GM18868 (cell line): ENCODE measurements at regions not wholly inside any gene's neighbourhood (a gene's known extent, or its start where the extent isn't known, plus 50 kb on each side); places are given as distances from the start of the nearest gene placed in this dataset.
A peak's percentile ranks its signal among the peaks of the same experiment; 100 is the strongest.

Source experiments
- ATAC-seq: cut with Tn5 transposase; IDR thresholded peaks from one replicate; pipeline ENCODE4 v1.9.1; 2021; ENCODE audit warnings: mild to moderate bottlenecking, moderate library complexity; ENCODE audit not compliant: unreplicated experiment

GRCh38 chr9:103900466-103900865 is 193.6 kb upstream of the SMC2 start:
- ATAC-seq, result no peak

GRCh38 chr9:103902263-103902662 is 191.8 kb upstream of the SMC2 start:
- ATAC-seq, result peak; percentile 53

GRCh38 chr9:103904242-103904641 is 189.9 kb upstream of the SMC2 start:
- ATAC-seq, result no peak

GRCh38 chr9:103913899-103914298 is 180.2 kb upstream of the SMC2 start:
- no peak for ATAC-seq

- ATAC-seq, result no peak
These were observed 174.4 kb upstream of the SMC2 start for GRCh38 chr9:103919605-103920209.

- ATAC-seq, result peak; percentile 48
These were observed 165.7 kb upstream of the SMC2 start for GRCh38 chr9:103928442-103928841.

GRCh38 chr9:103941104-103941503 is 153.0 kb upstream of the SMC2 start:
- no peak for ATAC-seq

GRCh38 chr9:103942200-103942599 is 151.9 kb upstream of the SMC2 start:
- ATAC-seq, result no peak

GRCh38 chr9:103942651-103943050 is 151.5 kb upstream of the SMC2 start:
- ATAC-seq, result no peak

- ATAC-seq, result no peak
These were observed 145.0 kb upstream of the SMC2 start for GRCh38 chr9:103949096-103949495.

- ATAC-seq, result no peak
These were observed 116.9 kb upstream of the SMC2 start for GRCh38 chr9:103977163-103977562.

GRCh38 chr9:103978396-103978795 is 115.7 kb upstream of the SMC2 start:
- ATAC-seq, result peak; percentile 39

- ATAC-seq, result no peak
These were observed 112.2 kb upstream of the SMC2 start for GRCh38 chr9:103981912-103982311.

- ATAC-seq, result peak; percentile 36
These were observed 109.0 kb upstream of the SMC2 start for GRCh38 chr9:103985077-103985476.

- no peak for ATAC-seq
These were observed 105.3 kb upstream of the SMC2 start for GRCh38 chr9:103988821-103989220.

- ATAC-seq, result no peak
These were observed 103.8 kb upstream of the SMC2 start for GRCh38 chr9:103990311-103990710.

GRCh38 chr9:103991001-103991400 is 103.1 kb upstream of the SMC2 start:
- no peak for ATAC-seq

GRCh38 chr9:103991698-103992097 is 102.4 kb upstream of the SMC2 start:
- peak; percentile 81 for ATAC-seq

GRCh38 chr9:103992938-103993579 is 101.0 kb upstream of the SMC2 start:
- no peak for ATAC-seq

GRCh38 chr9:103997856-103998370 is 96.2 kb upstream of the SMC2 start:
- no peak for ATAC-seq

GRCh38 chr9:103999375-104000062 is 94.6 kb upstream of the SMC2 start:
- no peak for ATAC-seq

- peak; percentile 56 for ATAC-seq
These were observed 84.3 kb upstream of the SMC2 start for GRCh38 chr9:104009826-104010225.
